Fibroblast of lung (primary cell): ENCODE measurements at regions not wholly inside any gene's neighbourhood (a gene's known extent, or its start where the extent isn't known, plus 50 kb on each side); places are given as distances from the start of the nearest gene placed in this dataset.

Source experiments
- DNase-seq, 2 donors: peaks; one replicate each; pipeline versions ENCODE4 v3.0.0 to v3.0.0-alpha.2; 2010; ENCODE audit warnings: low read depth in 2 of 2
- H2AFZ ChIP-seq: 2 replicates; pipeline ENCODE4 v1.5.1; 2012; ENCODE audit warnings: low read length, control low read depth, inconsistent platforms
- H3K27ac ChIP-seq: 2 replicates; pipeline ENCODE4 v1.5.1; 2011; ENCODE audit warnings: low read length, control low read depth; ENCODE audit not compliant: insufficient read depth
- H3K27me3 ChIP-seq: 2 replicates; pipeline ENCODE4 v1.5.1; 2011; ENCODE audit warnings: mild to moderate bottlenecking, low read length; ENCODE audit not compliant: control insufficient read depth, insufficient read depth
- H3K36me3 ChIP-seq: 2 replicates; pipeline ENCODE4 v1.5.1; 2011; ENCODE audit warnings: low read length; ENCODE audit not compliant: control insufficient read depth, insufficient read depth
- H3K4me1 ChIP-seq: 2 replicates; pipeline ENCODE4 v1.5.1; 2011; ENCODE audit warnings: low read length; ENCODE audit not compliant: control insufficient read depth, insufficient read depth; ENCODE audit errors: extremely low read depth
- H3K4me2 ChIP-seq: 2 replicates; pipeline ENCODE4 v1.5.1; 2011; ENCODE audit warnings: low read length, control low read depth; ENCODE audit not compliant: insufficient read depth; ENCODE audit errors: extremely low read depth
- H3K4me3 ChIP-seq, 4 experiments: fragments of 200-600 bp in 1 of 4; sonication (generic) in 1 of 4; replicated peaks in 1 of 4; 2 replicates each; pipeline ENCODE4 v1.5.1; 2011 to 2016; ENCODE audit warnings: low read length in 4 of 4, low read depth in 3 of 4, mild to moderate bottlenecking in 3 of 4, control low read depth in 2 of 4, inconsistent platforms in 1 of 4, mixed read lengths in 1 of 4; ENCODE audit not compliant: insufficient read depth in 1 of 4; ENCODE audit errors: control extremely low read depth in 1 of 4
- H3K79me2 ChIP-seq: 2 replicates; pipeline ENCODE4 v1.5.1; 2012; ENCODE audit warnings: mild to moderate bottlenecking, low read length, inconsistent platforms; ENCODE audit not compliant: control insufficient read depth, insufficient read depth
- H3K9ac ChIP-seq: 2 replicates; pipeline ENCODE4 v1.5.1; 2011; ENCODE audit warnings: mild to moderate bottlenecking, low read length, control low read depth; ENCODE audit not compliant: insufficient read depth
- H3K9me3 ChIP-seq: 2 replicates; pipeline ENCODE4 v1.5.1; 2012; ENCODE audit warnings: low read depth, low read length; ENCODE audit not compliant: control insufficient read depth, insufficient read depth
- H4K20me1 ChIP-seq: 2 replicates; pipeline ENCODE4 v1.5.1; 2011; ENCODE audit warnings: low read length; ENCODE audit not compliant: control insufficient read depth, insufficient read depth; ENCODE audit errors: extremely low read depth
- CTCF ChIP-seq, 2 donors: IDR thresholded peaks in 1 of 2; conservative IDR thresholded peaks in 1 of 2; 1 replicate in 1 of 2; 2 replicates in 1 of 2; pipeline ENCODE4 v1.5.1; 2011 to 2012; ENCODE audit warnings: low read length in 2 of 2, control low read depth in 1 of 2, inconsistent platforms in 1 of 2, low read depth in 1 of 2, mild to moderate bottlenecking in 1 of 2
- EZH2 ChIP-seq: IDR thresholded peaks from 2 replicates; pipeline ENCODE4 v1.5.1; 2012; ENCODE audit warnings: low read length, control low read depth, mild to moderate bottlenecking; ENCODE audit errors: missing control alignments

DNA sequence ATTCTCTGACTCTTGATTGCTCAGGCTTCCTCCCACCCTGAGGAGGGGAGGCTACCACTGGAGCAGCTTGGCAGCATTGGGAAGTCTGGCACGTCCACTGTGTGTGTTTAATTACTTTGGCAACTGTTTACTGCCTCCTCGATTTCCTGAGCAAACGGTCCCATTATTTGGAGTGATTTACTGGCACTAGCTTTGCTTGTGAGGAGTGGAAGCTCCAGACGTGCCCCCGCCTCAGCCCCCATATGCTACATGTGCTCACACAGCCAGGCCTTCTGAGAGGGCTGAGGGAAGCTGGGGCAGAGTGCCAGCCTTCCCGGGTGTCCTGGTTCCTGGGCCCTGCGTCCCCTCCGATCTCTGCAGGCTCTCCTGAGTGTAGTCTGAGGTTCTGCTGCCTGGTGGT is 306.2 kb downstream of the PTPRU start:
- no peak overlapping the region for H3K4me3 ChIP-seq
- no peaks in the 10 kb centered on the region for H3K27me3 ChIP-seq
- no peak for DNase-seq
- no peaks in the 10 kb centered on the region for H4K20me1 ChIP-seq
- TF ChIP-seq CTCF (conservative IDR thresholded peaks at IDR 0.05 in 1 of 2, IDR thresholded peaks at IDR 0.05 in 1 of 2; ENCODE audit: low read depth in 1 of 2, low read length in 2 of 2) (no peak), EZH2 (no peak)
- no peaks in the 10 kb centered on the region for H3K9me3 ChIP-seq
- no peaks in the 10 kb centered on the region for H3K4me1 ChIP-seq
- no peak overlapping the region for H2AFZ ChIP-seq
- H3K4me2 ChIP-seq, result no peak overlapping the region
- no peaks in the 10 kb centered on the region for H3K36me3 ChIP-seq
- H3K9ac ChIP-seq, result no peak overlapping the region
- no peaks in the 10 kb centered on the region for H3K79me2 ChIP-seq
- H3K27ac ChIP-seq, result no peak overlapping the region

- no peak for TF ChIP-seq CTCF (conservative IDR thresholded peaks at IDR 0.05 in 1 of 2, IDR thresholded peaks at IDR 0.05 in 1 of 2; ENCODE audit: low read depth in 1 of 2, low read length in 2 of 2)
- no peak for TF ChIP-seq EZH2
These were observed 305.3 kb downstream of the PTPRU start for GRCh38 chr1:29541631-29542030.

DNA sequence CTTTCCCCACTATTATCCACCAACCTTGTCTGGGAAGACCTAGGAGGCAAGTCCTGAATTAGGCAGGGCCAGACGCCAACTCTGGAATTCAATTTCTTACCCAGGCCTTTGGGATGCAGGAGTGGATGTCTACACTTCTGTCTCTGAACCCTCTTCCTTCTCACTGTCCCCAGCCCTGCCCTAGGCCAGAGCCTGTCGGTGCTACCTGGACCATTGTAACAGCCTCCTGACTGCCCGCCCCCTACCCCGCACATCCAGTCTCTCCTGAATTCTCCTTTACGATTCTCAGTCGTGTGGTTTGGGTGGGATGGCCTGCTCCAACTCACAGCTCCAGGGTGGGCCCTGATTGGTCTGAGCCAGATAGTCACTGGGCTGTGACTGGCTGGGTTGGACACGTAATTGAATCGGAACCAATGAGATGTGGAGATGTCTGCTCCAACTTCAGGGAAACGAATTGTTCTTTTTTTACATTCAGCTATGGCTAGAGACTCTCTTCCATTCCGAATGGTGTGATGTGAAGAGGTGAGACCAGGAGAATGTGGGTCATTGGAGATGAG is 304.6 kb downstream of the PTPRU start:
- Histone ChIP-seq H3K27me3 (no peaks in the 10 kb centered on the region), H3K36me3 (no peaks in the 10 kb centered on the region), H3K4me1 (no peaks in the 10 kb centered on the region), H3K9me3 (no peaks in the 10 kb centered on the region), H4K20me1 (no peaks in the 10 kb centered on the region), H3K9ac (no peak overlapping the region), H3K79me2 (no peaks in the 10 kb centered on the region), H2AFZ (no peak overlapping the region), H3K4me3 (no peak overlapping the region), H3K4me2 (no peak overlapping the region), H3K27ac (no peak overlapping the region)
- no peak for TF ChIP-seq CTCF (conservative IDR thresholded peaks at IDR 0.05 in 1 of 2, IDR thresholded peaks at IDR 0.05 in 1 of 2; ENCODE audit: low read depth in 1 of 2, low read length in 2 of 2)
- no peak for TF ChIP-seq EZH2
- no peak for DNase-seq

More at GRCh38 chr1:29541631-29542030, 305.3 kb downstream of the PTPRU start:
- Histone ChIP-seq H3K4me3 (no peak overlapping the region), H3K9me3 (no peaks in the 10 kb centered on the region), H3K4me1 (no peaks in the 10 kb centered on the region), H3K27me3 (no peaks in the 10 kb centered on the region), H3K79me2 (no peaks in the 10 kb centered on the region), H2AFZ (no peak overlapping the region), H3K4me2 (no peak overlapping the region), H4K20me1 (no peaks in the 10 kb centered on the region), H3K27ac (no peak overlapping the region), H3K36me3 (no peaks in the 10 kb centered on the region), H3K9ac (no peak overlapping the region)
- DNase-seq, result no peak
